Osteocyte (in vitro differentiated cells): ENCODE measurements at regions not wholly inside any gene's neighbourhood (a gene's known extent, or its start where the extent isn't known, plus 50 kb on each side); places are given as distances from the start of the nearest gene placed in this dataset.

ENCODE experiments used
- DNase-seq: peaks from one replicate; pipeline ENCODE4 v3.0.0; 2021; ENCODE audit warnings: mixed read lengths; ENCODE audit not compliant: unreplicated experiment; ENCODE audit errors: extremely low spot score
- H3K27ac Mint-ChIP-seq: one replicate; pipeline ENCODE4 v1.8.0; 2021; ENCODE audit warnings: mild to moderate bottlenecking, mixed read lengths; ENCODE audit not compliant: unreplicated experiment
- H3K27me3 Mint-ChIP-seq: one replicate; pipeline ENCODE4 v1.8.0; 2021; ENCODE audit warnings: mixed read lengths; ENCODE audit not compliant: unreplicated experiment
- H3K36me3 Mint-ChIP-seq: one replicate; pipeline ENCODE4 v1.8.0; 2021; ENCODE audit warnings: mixed read lengths; ENCODE audit not compliant: unreplicated experiment
- H3K4me1 Mint-ChIP-seq: one replicate; pipeline ENCODE4 v1.8.0; 2021; ENCODE audit warnings: mixed read lengths; ENCODE audit not compliant: unreplicated experiment
- H3K4me3 Mint-ChIP-seq: one replicate; pipeline ENCODE4 v1.8.0; 2021; ENCODE audit warnings: mild to moderate bottlenecking, moderate library complexity, mixed read lengths; ENCODE audit not compliant: unreplicated experiment
- H3K9me3 Mint-ChIP-seq: one replicate; pipeline ENCODE4 v1.8.0; 2021; ENCODE audit warnings: mixed read lengths; ENCODE audit not compliant: unreplicated experiment
- TF ChIP-seq, protein P1 (sequence below): fragments of 200-600 bp; sonication (generic); IDR thresholded peaks from 2 replicates; pipeline ENCODE4 v1.5.0; 2021; ENCODE audit warnings: antibody characterized with exemption, mild to moderate bottlenecking, moderate library complexity

DNA sequence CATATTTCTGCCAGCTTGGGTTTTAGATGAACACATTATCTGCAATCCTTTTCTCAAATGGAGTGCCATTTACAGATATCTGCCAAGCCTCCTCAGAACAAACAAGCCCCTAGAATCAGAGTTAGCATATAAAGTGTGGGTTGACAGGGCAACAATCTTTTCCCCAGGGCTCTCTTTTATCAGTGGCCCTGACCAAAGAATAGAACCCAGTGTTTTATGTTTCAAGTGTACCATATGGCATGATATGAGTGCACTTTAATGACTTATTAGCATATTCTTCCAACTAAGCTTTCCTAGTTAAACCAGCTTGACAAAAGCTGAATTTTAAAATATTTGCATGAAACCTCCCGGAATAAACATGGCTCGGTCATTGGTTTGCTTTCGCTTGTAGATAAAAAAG lies 57.3 kb downstream of the EVX1 start:
- TF ChIP-seq, protein P1, sequence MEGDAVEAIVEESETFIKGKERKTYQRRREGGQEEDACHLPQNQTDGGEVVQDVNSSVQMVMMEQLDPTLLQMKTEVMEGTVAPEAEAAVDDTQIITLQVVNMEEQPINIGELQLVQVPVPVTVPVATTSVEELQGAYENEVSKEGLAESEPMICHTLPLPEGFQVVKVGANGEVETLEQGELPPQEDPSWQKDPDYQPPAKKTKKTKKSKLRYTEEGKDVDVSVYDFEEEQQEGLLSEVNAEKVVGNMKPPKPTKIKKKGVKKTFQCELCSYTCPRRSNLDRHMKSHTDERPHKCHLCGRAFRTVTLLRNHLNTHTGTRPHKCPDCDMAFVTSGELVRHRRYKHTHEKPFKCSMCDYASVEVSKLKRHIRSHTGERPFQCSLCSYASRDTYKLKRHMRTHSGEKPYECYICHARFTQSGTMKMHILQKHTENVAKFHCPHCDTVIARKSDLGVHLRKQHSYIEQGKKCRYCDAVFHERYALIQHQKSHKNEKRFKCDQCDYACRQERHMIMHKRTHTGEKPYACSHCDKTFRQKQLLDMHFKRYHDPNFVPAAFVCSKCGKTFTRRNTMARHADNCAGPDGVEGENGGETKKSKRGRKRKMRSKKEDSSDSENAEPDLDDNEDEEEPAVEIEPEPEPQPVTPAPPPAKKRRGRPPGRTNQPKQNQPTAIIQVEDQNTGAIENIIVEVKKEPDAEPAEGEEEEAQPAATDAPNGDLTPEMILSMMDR = no peak
- Mint-ChIP-seq H3K4me3 (no peak overlapping the region), H3K36me3 (no peaks in the 10 kb centered on the region), H3K9me3 (no peaks in the 10 kb centered on the region), H3K27me3 (no peaks in the 10 kb centered on the region), H3K27ac (no peak overlapping the region), H3K4me1 (no peaks in the 10 kb centered on the region)
- DNase-seq = no peak

DNA sequence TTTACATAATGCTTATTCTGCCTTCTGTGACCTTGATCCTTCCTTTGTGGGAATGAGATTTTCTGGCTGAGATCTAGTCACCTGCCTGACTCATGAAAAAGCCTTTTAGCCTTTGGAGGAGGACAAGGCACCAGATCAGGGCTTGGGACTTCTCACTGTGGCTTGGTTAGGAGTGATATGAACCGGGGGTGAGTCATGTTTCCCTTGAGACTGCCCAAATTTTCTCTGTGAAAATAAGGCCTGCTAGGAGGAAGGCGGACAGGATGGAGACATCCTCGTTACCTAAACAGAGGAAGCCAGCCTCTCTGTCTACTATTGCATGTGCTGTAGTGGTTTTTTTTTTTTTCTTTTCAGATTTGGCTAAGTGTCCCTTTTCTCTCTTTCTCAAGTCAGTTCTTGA lies 57.8 kb downstream of the EVX1 start:
- Mint-ChIP-seq H3K9me3 (no peaks in the 10 kb centered on the region), H3K4me1 (no peaks in the 10 kb centered on the region), H3K4me3 (no peak overlapping the region), H3K36me3 (no peaks in the 10 kb centered on the region), H3K27ac (no peak overlapping the region), H3K27me3 (peaks cover 3% of the 10 kb centered on the region)
- TF ChIP-seq, protein P1 = no peak
- DNase-seq = no peak

DNA sequence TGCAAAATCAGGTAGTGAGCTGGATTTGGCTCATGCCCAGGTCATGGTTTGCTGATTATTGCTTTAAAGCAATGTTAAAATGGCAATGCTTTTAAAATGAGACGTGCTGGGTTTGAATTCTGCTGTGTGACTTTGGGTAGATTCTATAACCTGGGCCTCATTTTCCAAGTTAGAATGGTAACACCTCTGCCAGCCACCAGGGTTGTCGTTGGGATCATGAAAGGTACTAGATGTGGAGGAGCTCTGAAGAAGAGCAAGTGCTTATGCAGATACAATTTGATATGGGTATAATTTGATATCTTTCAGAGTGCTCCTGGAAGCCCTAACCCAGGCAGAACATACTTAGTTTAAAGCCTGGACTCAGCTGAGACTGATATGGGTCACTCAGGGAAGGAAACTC lies 60.0 kb downstream of the EVX1 start:
- no peaks in the 10 kb centered on the region for H3K9me3 Mint-ChIP-seq
- no peak overlapping the region for H3K4me3 Mint-ChIP-seq

DNA sequence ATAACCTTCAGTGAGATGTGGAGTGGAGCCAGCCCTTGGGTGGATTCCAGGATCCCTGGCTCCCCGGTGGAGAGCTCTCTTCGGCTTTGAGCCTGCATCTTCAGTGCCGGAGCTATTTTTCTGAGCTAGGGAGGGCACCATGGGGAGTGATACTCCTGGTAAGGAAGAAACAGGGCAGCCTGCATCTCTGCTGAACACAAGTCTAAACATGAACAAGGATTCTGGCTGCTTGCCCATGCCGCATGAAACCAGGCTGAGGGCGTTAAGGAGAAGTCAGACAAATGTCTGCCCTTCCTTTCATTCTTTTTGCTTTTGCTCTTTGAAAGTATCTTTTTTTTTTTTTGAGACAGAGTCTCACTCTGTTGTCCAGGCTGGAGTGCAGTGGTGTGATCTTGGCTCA lies 60.4 kb downstream of the EVX1 start:
- DNase-seq = no peak
- TF ChIP-seq, protein P1 = no peak
- no peaks in the 10 kb centered on the region for H3K4me1 Mint-ChIP-seq
- H3K27ac Mint-ChIP-seq = no peak overlapping the region
- H3K9me3 Mint-ChIP-seq = no peaks in the 10 kb centered on the region
- H3K4me3 Mint-ChIP-seq = no peak overlapping the region
- H3K36me3 Mint-ChIP-seq = no peaks in the 10 kb centered on the region
- peaks cover 3% of the 10 kb centered on the region for H3K27me3 Mint-ChIP-seq

More for the DNA sequence above, 60.0 kb downstream of the EVX1 start:
- Mint-ChIP-seq H3K36me3 (no peaks in the 10 kb centered on the region), H3K27ac (no peak overlapping the region), H3K27me3 (peaks cover 3% of the 10 kb centered on the region), H3K4me1 (no peaks in the 10 kb centered on the region)
- TF ChIP-seq, protein P1 = no peak
- DNase-seq = no peak

DNA sequence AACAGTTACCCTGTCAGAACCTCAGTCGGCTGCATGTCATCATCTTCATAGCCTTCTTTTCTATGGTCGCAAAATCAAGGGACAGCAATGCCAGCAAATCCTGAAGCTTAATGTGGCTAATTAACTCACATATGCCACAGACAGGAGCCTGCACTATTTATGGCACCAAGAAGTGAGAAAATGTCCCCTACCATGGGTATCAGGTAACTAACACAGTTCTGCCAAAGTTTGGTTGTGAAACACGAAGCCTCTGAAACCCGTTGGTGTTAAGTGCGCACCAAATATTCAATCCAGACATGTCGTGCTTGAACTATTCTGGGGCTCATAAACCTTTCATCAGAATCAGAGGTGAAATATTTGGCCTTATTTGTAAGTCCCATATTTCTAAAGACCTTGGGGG lies 63.3 kb downstream of the EVX1 start:
- Mint-ChIP-seq H3K27ac (no peak overlapping the region), H3K4me3 (no peak overlapping the region), H3K4me1 (no peaks in the 10 kb centered on the region), H3K9me3 (no peaks in the 10 kb centered on the region), H3K36me3 (no peaks in the 10 kb centered on the region), H3K27me3 (peaks cover 3% of the 10 kb centered on the region)
- TF ChIP-seq, protein P1 = no peak
- no peak for DNase-seq
